Activated T-cell treated with anti-CD3 and anti-CD28 coated beads for 1 hour (primary cell): ENCODE measurements at regions not wholly inside any gene's neighbourhood (a gene's known extent, or its start where the extent isn't known, plus 50 kb on each side); places are given as distances from the start of the nearest gene placed in this dataset.

Source experiments
- DNase-seq: peaks from one replicate; pipeline ENCODE4 v3.0.0-alpha.2; 2020; ENCODE audit warnings: low read depth

GRCh38 chr11:80054582-80055165, 613.8 kb upstream of the TENM4 start:
- no peak for DNase-seq

- no peak for DNase-seq
These were observed 607.7 kb upstream of the TENM4 start for GRCh38 chr11:80048513-80048912.

- DNase-seq = no peak
These were observed 600.5 kb upstream of the TENM4 start for GRCh38 chr11:80041136-80042000.

- DNase-seq = no peak
These were observed 594.0 kb upstream of the TENM4 start for GRCh38 chr11:80034801-80035200.

- no peak for DNase-seq
These were observed 590.3 kb upstream of the TENM4 start for GRCh38 chr11:80031014-80031600.

- no peak for DNase-seq
These were observed 588.2 kb upstream of the TENM4 start for GRCh38 chr11:80028998-80029397.

- no peak for DNase-seq
These were observed 583.3 kb upstream of the TENM4 start for GRCh38 chr11:80024119-80024518.

- no peak for DNase-seq
These were observed 582.6 kb upstream of the TENM4 start for GRCh38 chr11:80023386-80023785.

GRCh38 chr11:80010536-80010935, 569.7 kb upstream of the TENM4 start:
- DNase-seq = no peak

- DNase-seq = no peak
These were observed 568.3 kb upstream of the TENM4 start for GRCh38 chr11:80009081-80009480.

GRCh38 chr11:80007616-80008015, 566.8 kb upstream of the TENM4 start:
- DNase-seq = no peak

- no peak for DNase-seq
These were observed 549.3 kb upstream of the TENM4 start for GRCh38 chr11:79990141-79990540.

GRCh38 chr11:79982185-79982584, 541.4 kb upstream of the TENM4 start:
- no peak for DNase-seq

GRCh38 chr11:79980916-79981315, 540.1 kb upstream of the TENM4 start:
- no peak for DNase-seq

- DNase-seq = no peak
These were observed 533.1 kb upstream of the TENM4 start for GRCh38 chr11:79973721-79974617.

- no peak for DNase-seq
These were observed 530.4 kb upstream of the TENM4 start for GRCh38 chr11:79971255-79971654.

GRCh38 chr11:79966592-79966991, 525.8 kb upstream of the TENM4 start:
- DNase-seq = no peak

- no peak for DNase-seq
These were observed 523.2 kb upstream of the TENM4 start for GRCh38 chr11:79963856-79964645.

GRCh38 chr11:79960461-79960860, 519.6 kb upstream of the TENM4 start:
- no peak for DNase-seq

- DNase-seq = no peak
These were observed 518.5 kb upstream of the TENM4 start for GRCh38 chr11:79959318-79959717.

- DNase-seq = no peak
These were observed 516.9 kb upstream of the TENM4 start for GRCh38 chr11:79957702-79958101.
